OCI-LY1 (cell line): ENCODE measurements at regions not wholly inside any gene's neighbourhood (a gene's known extent, or its start where the extent isn't known, plus 50 kb on each side); places are given as distances from the start of the nearest gene placed in this dataset.

Experiments
- CTCF ChIP-seq: fragments of 200-600 bp; sonication (generic), shearing (Covaris generic); IDR thresholded peaks from 2 replicates; pipeline ENCODE4 v1.5.1; 2017; ENCODE audit warnings: mild to moderate bottlenecking, antibody characterized with exemption, low read length, moderate library complexity, mixed read lengths
- EZH2 ChIP-seq: fragments of 200-600 bp; sonication (generic), shearing (Covaris generic); IDR thresholded peaks from 2 replicates; pipeline ENCODE4 v1.8.0; 2017; ENCODE audit warnings: borderline replicate concordance, mixed run types, mild to moderate bottlenecking, antibody characterized with exemption, low read length, moderate library complexity, mixed read lengths

GRCh38 chr10:124248056-124249045, 155.0 kb upstream of the CHST15 start:
- TF ChIP-seq EZH2, result no peak
- no peak for TF ChIP-seq CTCF
